H1 (cell line): ENCODE measurements at regions not wholly inside any gene's neighbourhood (a gene's known extent, or its start where the extent isn't known, plus 50 kb on each side); places are given as distances from the start of the nearest gene placed in this dataset.

Experiments used
- BRCA1 ChIP-seq: IDR thresholded peaks from 2 replicates; pipeline ENCODE4 v1.6.1; 2012; ENCODE audit warnings: low read depth, low read length, improper control_type of control experiment
- EGR1 ChIP-seq: IDR thresholded peaks from 2 replicates; pipeline ENCODE4 v1.6.1; 2011; ENCODE audit warnings: low read depth, low read length, borderline replicate concordance
- JUND ChIP-seq: IDR thresholded peaks from 2 replicates; pipeline ENCODE4 v1.6.1; 2011; ENCODE audit warnings: mild to moderate bottlenecking, improper control_type of control experiment, low read length
- SIX5 ChIP-seq: IDR thresholded peaks from 2 replicates; pipeline ENCODE4 v1.6.1; 2011; ENCODE audit warnings: mild to moderate bottlenecking, low read depth, low read length
- TAF1 ChIP-seq: IDR thresholded peaks from 2 replicates; pipeline ENCODE4 v1.6.1; 2011; ENCODE audit warnings: mild to moderate bottlenecking, low read depth, low read length
- TEAD4 ChIP-seq: IDR thresholded peaks from 2 replicates; pipeline ENCODE4 v1.6.1; 2012; ENCODE audit warnings: low read depth, low read length, inconsistent platforms, mixed read lengths
- ZNF274 ChIP-seq: IDR thresholded peaks from 2 replicates; pipeline ENCODE4 v1.7.0; 2012; ENCODE audit warnings: low read length, borderline replicate concordance; ENCODE audit errors: extremely low read depth
- TF ChIP-seq, protein P1 (sequence below): fragments of 300-600 bp; sonication (generic); IDR thresholded peaks from 2 replicates; pipeline ENCODE4 v1.7.1; 2012; ENCODE audit warnings: low read length, moderate library complexity, mild to moderate bottlenecking, inconsistent platforms; ENCODE audit not compliant: insufficient replicate concordance

GRCh38 chr3:189464799-189465198 is 166.4 kb upstream of the TP63 start (continued):
- TF ChIP-seq, protein P1, sequence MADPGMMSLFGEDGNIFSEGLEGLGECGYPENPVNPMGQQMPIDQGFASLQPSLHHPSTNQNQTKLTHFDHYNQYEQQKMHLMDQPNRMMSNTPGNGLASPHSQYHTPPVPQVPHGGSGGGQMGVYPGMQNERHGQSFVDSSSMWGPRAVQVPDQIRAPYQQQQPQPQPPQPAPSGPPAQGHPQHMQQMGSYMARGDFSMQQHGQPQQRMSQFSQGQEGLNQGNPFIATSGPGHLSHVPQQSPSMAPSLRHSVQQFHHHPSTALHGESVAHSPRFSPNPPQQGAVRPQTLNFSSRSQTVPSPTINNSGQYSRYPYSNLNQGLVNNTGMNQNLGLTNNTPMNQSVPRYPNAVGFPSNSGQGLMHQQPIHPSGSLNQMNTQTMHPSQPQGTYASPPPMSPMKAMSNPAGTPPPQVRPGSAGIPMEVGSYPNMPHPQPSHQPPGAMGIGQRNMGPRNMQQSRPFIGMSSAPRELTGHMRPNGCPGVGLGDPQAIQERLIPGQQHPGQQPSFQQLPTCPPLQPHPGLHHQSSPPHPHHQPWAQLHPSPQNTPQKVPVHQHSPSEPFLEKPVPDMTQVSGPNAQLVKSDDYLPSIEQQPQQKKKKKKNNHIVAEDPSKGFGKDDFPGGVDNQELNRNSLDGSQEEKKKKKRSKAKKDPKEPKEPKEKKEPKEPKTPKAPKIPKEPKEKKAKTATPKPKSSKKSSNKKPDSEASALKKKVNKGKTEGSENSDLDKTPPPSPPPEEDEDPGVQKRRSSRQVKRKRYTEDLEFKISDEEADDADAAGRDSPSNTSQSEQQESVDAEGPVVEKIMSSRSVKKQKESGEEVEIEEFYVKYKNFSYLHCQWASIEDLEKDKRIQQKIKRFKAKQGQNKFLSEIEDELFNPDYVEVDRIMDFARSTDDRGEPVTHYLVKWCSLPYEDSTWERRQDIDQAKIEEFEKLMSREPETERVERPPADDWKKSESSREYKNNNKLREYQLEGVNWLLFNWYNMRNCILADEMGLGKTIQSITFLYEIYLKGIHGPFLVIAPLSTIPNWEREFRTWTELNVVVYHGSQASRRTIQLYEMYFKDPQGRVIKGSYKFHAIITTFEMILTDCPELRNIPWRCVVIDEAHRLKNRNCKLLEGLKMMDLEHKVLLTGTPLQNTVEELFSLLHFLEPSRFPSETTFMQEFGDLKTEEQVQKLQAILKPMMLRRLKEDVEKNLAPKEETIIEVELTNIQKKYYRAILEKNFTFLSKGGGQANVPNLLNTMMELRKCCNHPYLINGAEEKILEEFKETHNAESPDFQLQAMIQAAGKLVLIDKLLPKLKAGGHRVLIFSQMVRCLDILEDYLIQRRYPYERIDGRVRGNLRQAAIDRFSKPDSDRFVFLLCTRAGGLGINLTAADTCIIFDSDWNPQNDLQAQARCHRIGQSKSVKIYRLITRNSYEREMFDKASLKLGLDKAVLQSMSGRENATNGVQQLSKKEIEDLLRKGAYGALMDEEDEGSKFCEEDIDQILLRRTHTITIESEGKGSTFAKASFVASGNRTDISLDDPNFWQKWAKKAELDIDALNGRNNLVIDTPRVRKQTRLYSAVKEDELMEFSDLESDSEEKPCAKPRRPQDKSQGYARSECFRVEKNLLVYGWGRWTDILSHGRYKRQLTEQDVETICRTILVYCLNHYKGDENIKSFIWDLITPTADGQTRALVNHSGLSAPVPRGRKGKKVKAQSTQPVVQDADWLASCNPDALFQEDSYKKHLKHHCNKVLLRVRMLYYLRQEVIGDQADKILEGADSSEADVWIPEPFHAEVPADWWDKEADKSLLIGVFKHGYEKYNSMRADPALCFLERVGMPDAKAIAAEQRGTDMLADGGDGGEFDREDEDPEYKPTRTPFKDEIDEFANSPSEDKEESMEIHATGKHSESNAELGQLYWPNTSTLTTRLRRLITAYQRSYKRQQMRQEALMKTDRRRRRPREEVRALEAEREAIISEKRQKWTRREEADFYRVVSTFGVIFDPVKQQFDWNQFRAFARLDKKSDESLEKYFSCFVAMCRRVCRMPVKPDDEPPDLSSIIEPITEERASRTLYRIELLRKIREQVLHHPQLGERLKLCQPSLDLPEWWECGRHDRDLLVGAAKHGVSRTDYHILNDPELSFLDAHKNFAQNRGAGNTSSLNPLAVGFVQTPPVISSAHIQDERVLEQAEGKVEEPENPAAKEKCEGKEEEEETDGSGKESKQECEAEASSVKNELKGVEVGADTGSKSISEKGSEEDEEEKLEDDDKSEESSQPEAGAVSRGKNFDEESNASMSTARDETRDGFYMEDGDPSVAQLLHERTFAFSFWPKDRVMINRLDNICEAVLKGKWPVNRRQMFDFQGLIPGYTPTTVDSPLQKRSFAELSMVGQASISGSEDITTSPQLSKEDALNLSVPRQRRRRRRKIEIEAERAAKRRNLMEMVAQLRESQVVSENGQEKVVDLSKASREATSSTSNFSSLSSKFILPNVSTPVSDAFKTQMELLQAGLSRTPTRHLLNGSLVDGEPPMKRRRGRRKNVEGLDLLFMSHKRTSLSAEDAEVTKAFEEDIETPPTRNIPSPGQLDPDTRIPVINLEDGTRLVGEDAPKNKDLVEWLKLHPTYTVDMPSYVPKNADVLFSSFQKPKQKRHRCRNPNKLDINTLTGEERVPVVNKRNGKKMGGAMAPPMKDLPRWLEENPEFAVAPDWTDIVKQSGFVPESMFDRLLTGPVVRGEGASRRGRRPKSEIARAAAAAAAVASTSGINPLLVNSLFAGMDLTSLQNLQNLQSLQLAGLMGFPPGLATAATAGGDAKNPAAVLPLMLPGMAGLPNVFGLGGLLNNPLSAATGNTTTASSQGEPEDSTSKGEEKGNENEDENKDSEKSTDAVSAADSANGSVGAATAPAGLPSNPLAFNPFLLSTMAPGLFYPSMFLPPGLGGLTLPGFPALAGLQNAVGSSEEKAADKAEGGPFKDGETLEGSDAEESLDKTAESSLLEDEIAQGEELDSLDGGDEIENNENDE: no peak
- no peak for TF ChIP-seq ZNF274
- no peak for TF ChIP-seq TEAD4
- no peak for TF ChIP-seq SIX5
- no peak for TF ChIP-seq JUND
- no peak for TF ChIP-seq BRCA1
- no peak for TF ChIP-seq TAF1
- TF ChIP-seq EGR1: no peak
